ENCODE measurements at regions not wholly inside any gene's neighbourhood (a gene's known extent, or its start where the extent isn't known, plus 50 kb on each side); places are given as distances from the start of the nearest gene placed in this dataset.

GRCh38 chr13:58313219-58313618 is 681.7 kb downstream of the PCDH17 start:
- TF ChIP-seq POLR2AphosphoS5 (IDR thresholded peaks at IDR 0.05; ENCODE audit: low read depth, low read length) (no peak), POLR2A (IDR thresholded peaks at IDR 0.05; ENCODE audit: low read depth, low read length) (no peak)

All from GM12892 (cell line).